ENCODE measurements at regions not wholly inside any gene's neighbourhood (a gene's known extent, or its start where the extent isn't known, plus 50 kb on each side); places are given as distances from the start of the nearest gene placed in this dataset.

DNA sequence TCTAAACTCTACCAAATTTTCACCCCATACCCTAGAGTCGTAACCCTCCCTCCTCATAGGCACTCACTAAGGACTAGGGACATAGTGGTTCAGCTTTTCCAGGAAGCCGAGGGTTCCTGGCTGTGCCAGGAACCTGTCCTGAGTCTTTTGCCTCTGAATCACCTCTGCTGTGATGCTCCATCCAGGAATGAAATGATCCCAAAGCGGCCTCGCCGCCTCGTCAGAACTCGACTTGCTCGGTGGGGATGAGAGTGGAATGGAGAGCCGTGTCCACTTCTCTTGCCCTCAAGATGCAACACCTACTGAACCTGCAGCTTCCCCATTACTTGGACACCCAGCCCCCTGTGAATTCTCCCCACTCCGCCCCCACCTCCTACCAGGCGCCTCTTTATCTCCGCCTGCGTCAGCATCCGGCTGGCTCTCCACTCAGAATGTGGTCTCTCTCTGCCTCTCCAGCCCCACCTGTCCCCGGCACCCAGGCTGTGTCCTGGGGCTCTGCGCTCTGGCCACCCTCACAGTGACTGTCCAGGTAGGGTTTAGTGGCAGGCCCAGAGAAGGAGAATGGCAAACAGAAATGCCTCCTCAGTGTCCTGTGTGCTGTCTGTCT is 366.1 kb upstream of the ZNF32 start:
- Histone ChIP-seq H3K4me3 (ENCODE audit: low read depth in 1 of 2, low read length in 2 of 2) (no peak overlapping the region), H3K9me3 (ENCODE audit: control insufficient read depth in 1 of 2, low read length in 2 of 2) (no peaks in the 10 kb centered on the region), H3K27me3 (ENCODE audit: control insufficient read depth in 1 of 2, insufficient read depth in 2 of 2, low read length in 2 of 2) (no peaks in the 10 kb centered on the region), H3K9ac (ENCODE audit: low read depth in 1 of 2, low read length in 2 of 2) (no peak overlapping the region), H3K4me1 (ENCODE audit: control insufficient read depth in 1 of 2, insufficient read depth in 2 of 2, low read length in 2 of 2) (peaks cover 9% of the 10 kb centered on the region in 2 donors), H3K27ac (ENCODE audit: low read depth, low read length) (no peak overlapping the region), H3K36me3 (ENCODE audit: control insufficient read depth in 1 of 2, insufficient read depth in 2 of 2, low read length in 2 of 2) (no peaks in the 10 kb centered on the region)

DNA sequence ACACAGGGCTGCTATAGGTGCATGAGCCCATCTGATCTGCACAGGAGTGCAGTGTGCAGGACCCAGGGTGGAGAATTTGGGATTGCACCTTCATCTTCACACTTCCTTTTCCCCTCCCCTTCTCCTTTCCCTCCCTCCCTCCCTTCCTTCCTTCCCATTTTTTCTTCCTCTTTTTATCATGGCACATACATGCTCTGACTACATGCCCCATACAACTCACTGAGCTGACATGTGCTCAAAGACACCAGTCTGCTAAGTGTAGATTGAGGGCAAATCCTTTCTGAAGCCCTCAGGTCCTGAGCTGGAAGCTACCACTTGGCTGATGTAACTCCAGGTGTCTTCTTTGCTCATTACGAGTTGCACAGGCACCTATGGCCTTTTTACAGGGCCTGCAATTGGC is 365.3 kb upstream of the ZNF32 start:
- Histone ChIP-seq H3K4me3 (ENCODE audit: low read depth in 1 of 2, low read length in 2 of 2) (no peak overlapping the region), H3K9me3 (ENCODE audit: control insufficient read depth in 1 of 2, low read length in 2 of 2) (no peaks in the 10 kb centered on the region), H3K9ac (ENCODE audit: low read depth in 1 of 2, low read length in 2 of 2) (no peak overlapping the region), H3K27me3 (ENCODE audit: control insufficient read depth in 1 of 2, insufficient read depth in 2 of 2, low read length in 2 of 2) (no peaks in the 10 kb centered on the region), H3K27ac (ENCODE audit: low read depth, low read length) (no peak overlapping the region), H3K36me3 (ENCODE audit: control insufficient read depth in 1 of 2, insufficient read depth in 2 of 2, low read length in 2 of 2) (no peaks in the 10 kb centered on the region), H3K4me1 (ENCODE audit: control insufficient read depth in 1 of 2, insufficient read depth in 2 of 2, low read length in 2 of 2) (peaks cover 9% of the 10 kb centered on the region in 2 donors)

DNA sequence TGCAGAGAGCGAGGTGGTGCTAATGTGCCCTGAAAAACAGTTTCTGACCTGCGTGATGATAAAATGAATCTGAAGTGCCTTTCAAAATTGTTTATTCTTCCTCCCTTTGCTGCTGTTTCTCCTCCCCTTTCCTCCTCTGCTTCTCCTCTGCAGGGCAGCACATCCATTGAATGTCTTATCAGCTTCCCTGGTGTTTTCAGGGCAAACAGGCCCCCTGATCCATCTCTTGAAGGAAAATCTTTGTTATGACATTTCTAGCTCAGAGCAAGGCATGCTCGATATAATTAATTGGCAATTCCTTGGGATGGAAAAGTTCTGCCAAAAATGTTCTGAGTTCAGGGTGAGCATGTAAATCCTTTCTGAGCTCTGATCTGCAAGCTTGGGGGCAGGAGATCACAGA is 364.2 kb upstream of the ZNF32 start:
- peaks cover 9% of the 10 kb centered on the region in 2 donors for H3K4me1 ChIP-seq (ENCODE audit: control insufficient read depth in 1 of 2, insufficient read depth in 2 of 2, low read length in 2 of 2)

GRCh38 chr10:44011603-44011981 is 362.9 kb upstream of the ZNF32 start:
- H3K4me3 ChIP-seq (ENCODE audit: low read depth in 1 of 2, low read length in 2 of 2) = no peak overlapping the region
- no peak overlapping the region for H3K9ac ChIP-seq (ENCODE audit: low read depth in 1 of 2, low read length in 2 of 2)
- H3K9me3 ChIP-seq (ENCODE audit: control insufficient read depth in 1 of 2, low read length in 2 of 2) = no peaks in the 10 kb centered on the region
- H3K36me3 ChIP-seq (ENCODE audit: control insufficient read depth in 1 of 2, insufficient read depth in 2 of 2, low read length in 2 of 2) = no peaks in the 10 kb centered on the region
- H3K27ac ChIP-seq (ENCODE audit: low read depth, low read length) = no peak overlapping the region
- H3K27me3 ChIP-seq (ENCODE audit: control insufficient read depth in 1 of 2, insufficient read depth in 2 of 2, low read length in 2 of 2) = no peaks in the 10 kb centered on the region
- peaks cover 3% of the 10 kb centered on the region in 2 donors for H3K4me1 ChIP-seq (ENCODE audit: control insufficient read depth in 1 of 2, insufficient read depth in 2 of 2, low read length in 2 of 2)

More for the DNA sequence above, 364.2 kb upstream of the ZNF32 start:
- no peak overlapping the region for H3K4me3 ChIP-seq (ENCODE audit: low read depth in 1 of 2, low read length in 2 of 2)
- no peaks in the 10 kb centered on the region for H3K36me3 ChIP-seq (ENCODE audit: control insufficient read depth in 1 of 2, insufficient read depth in 2 of 2, low read length in 2 of 2)
- no peaks in the 10 kb centered on the region for H3K9me3 ChIP-seq (ENCODE audit: control insufficient read depth in 1 of 2, low read length in 2 of 2)
- no peaks in the 10 kb centered on the region for H3K27me3 ChIP-seq (ENCODE audit: control insufficient read depth in 1 of 2, insufficient read depth in 2 of 2, low read length in 2 of 2)
- no peak overlapping the region for H3K9ac ChIP-seq (ENCODE audit: low read depth in 1 of 2, low read length in 2 of 2)
- no peak overlapping the region for H3K27ac ChIP-seq (ENCODE audit: low read depth, low read length)

GRCh38 chr10:44010873-44011602 is 362.4 kb upstream of the ZNF32 start:
- Histone ChIP-seq H3K27me3 (ENCODE audit: control insufficient read depth in 1 of 2, insufficient read depth in 2 of 2, low read length in 2 of 2) (no peaks in the 10 kb centered on the region), H3K9me3 (ENCODE audit: control insufficient read depth in 1 of 2, low read length in 2 of 2) (no peaks in the 10 kb centered on the region), H3K27ac (ENCODE audit: low read depth, low read length) (no peak overlapping the region), H3K36me3 (ENCODE audit: control insufficient read depth in 1 of 2, insufficient read depth in 2 of 2, low read length in 2 of 2) (no peaks in the 10 kb centered on the region), H3K4me1 (ENCODE audit: control insufficient read depth in 1 of 2, insufficient read depth in 2 of 2, low read length in 2 of 2) (peaks cover 0 to 3% of the 10 kb centered on the region in 2 donors), H3K9ac (ENCODE audit: low read depth in 1 of 2, low read length in 2 of 2) (no peak overlapping the region), H3K4me3 (ENCODE audit: low read depth in 1 of 2, low read length in 2 of 2) (no peak overlapping the region)

- no peak overlapping the region for H3K27ac ChIP-seq (ENCODE audit: low read depth, low read length)
- H3K4me3 ChIP-seq (ENCODE audit: low read depth in 1 of 2, low read length in 2 of 2) = no peak overlapping the region
Measured at GRCh38 chr10:44009891-44010632, 361.4 kb upstream of the ZNF32 start.

GRCh38 chr10:44008917-44009709 is 360.4 kb upstream of the ZNF32 start:
- no peak overlapping the region for H3K9ac ChIP-seq (ENCODE audit: low read depth in 1 of 2, low read length in 2 of 2)
- H3K27ac ChIP-seq (ENCODE audit: low read depth, low read length) = no peak overlapping the region

More at GRCh38 chr10:44009891-44010632, 361.4 kb upstream of the ZNF32 start:
- Histone ChIP-seq H3K9ac (ENCODE audit: low read depth in 1 of 2, low read length in 2 of 2) (no peak overlapping the region), H3K4me1 (ENCODE audit: control insufficient read depth in 1 of 2, insufficient read depth in 2 of 2, low read length in 2 of 2) (no peaks in the 10 kb centered on the region), H3K36me3 (ENCODE audit: control insufficient read depth in 1 of 2, insufficient read depth in 2 of 2, low read length in 2 of 2) (no peaks in the 10 kb centered on the region), H3K27me3 (ENCODE audit: control insufficient read depth in 1 of 2, insufficient read depth in 2 of 2, low read length in 2 of 2) (no peaks in the 10 kb centered on the region), H3K9me3 (ENCODE audit: control insufficient read depth in 1 of 2, low read length in 2 of 2) (no peaks in the 10 kb centered on the region)

GRCh38 chr10:44008270-44008916 is 359.7 kb upstream of the ZNF32 start:
- Histone ChIP-seq H3K36me3 (ENCODE audit: control insufficient read depth in 1 of 2, insufficient read depth in 2 of 2, low read length in 2 of 2) (no peaks in the 10 kb centered on the region), H3K9ac (ENCODE audit: low read depth in 1 of 2, low read length in 2 of 2) (no peak overlapping the region), H3K4me1 (ENCODE audit: control insufficient read depth in 1 of 2, insufficient read depth in 2 of 2, low read length in 2 of 2) (no peaks in the 10 kb centered on the region), H3K27ac (ENCODE audit: low read depth, low read length) (no peak overlapping the region), H3K4me3 (ENCODE audit: low read depth in 1 of 2, low read length in 2 of 2) (no peak overlapping the region), H3K9me3 (ENCODE audit: control insufficient read depth in 1 of 2, low read length in 2 of 2) (no peaks in the 10 kb centered on the region), H3K27me3 (ENCODE audit: control insufficient read depth in 1 of 2, insufficient read depth in 2 of 2, low read length in 2 of 2) (no peaks in the 10 kb centered on the region)

More at GRCh38 chr10:44008917-44009709, 360.4 kb upstream of the ZNF32 start:
- Histone ChIP-seq H3K4me3 (ENCODE audit: low read depth in 1 of 2, low read length in 2 of 2) (no peak overlapping the region), H3K36me3 (ENCODE audit: control insufficient read depth in 1 of 2, insufficient read depth in 2 of 2, low read length in 2 of 2) (no peaks in the 10 kb centered on the region), H3K4me1 (ENCODE audit: control insufficient read depth in 1 of 2, insufficient read depth in 2 of 2, low read length in 2 of 2) (no peaks in the 10 kb centered on the region), H3K9me3 (ENCODE audit: control insufficient read depth in 1 of 2, low read length in 2 of 2) (no peaks in the 10 kb centered on the region), H3K27me3 (ENCODE audit: control insufficient read depth in 1 of 2, insufficient read depth in 2 of 2, low read length in 2 of 2) (no peaks in the 10 kb centered on the region)

DNA sequence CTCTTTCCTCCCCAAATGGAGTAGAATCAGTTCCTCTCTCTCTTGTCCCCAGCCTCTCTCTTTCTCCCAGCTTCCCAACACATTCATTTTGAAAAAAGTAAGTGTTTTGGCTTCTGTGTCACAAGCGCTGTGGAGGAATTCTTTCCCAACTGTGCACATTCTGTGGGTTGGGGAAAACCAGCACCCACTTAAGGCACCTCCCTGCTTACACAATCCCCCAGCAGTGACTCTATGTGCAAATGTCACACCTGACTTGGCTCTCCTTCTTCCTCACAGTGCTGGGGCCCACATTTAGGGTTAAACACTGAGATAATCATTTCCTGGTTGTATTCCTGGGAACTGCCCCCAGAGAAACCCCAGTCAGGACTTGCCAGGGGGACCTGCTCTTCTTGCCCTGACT is 358.1 kb upstream of the ZNF32 start:
- no peaks in the 10 kb centered on the region for H3K36me3 ChIP-seq (ENCODE audit: control insufficient read depth in 1 of 2, insufficient read depth in 2 of 2, low read length in 2 of 2)
- no peaks in the 10 kb centered on the region for H3K9me3 ChIP-seq (ENCODE audit: control insufficient read depth in 1 of 2, low read length in 2 of 2)
- H3K27ac ChIP-seq (ENCODE audit: low read depth, low read length) = no peak overlapping the region
- H3K4me1 ChIP-seq (ENCODE audit: control insufficient read depth in 1 of 2, insufficient read depth in 2 of 2, low read length in 2 of 2) = no peaks in the 10 kb centered on the region
- H3K4me3 ChIP-seq (ENCODE audit: low read depth in 1 of 2, low read length in 2 of 2) = no peak overlapping the region
- no peak overlapping the region for H3K9ac ChIP-seq (ENCODE audit: low read depth in 1 of 2, low read length in 2 of 2)
- no peaks in the 10 kb centered on the region for H3K27me3 ChIP-seq (ENCODE audit: control insufficient read depth in 1 of 2, insufficient read depth in 2 of 2, low read length in 2 of 2)
